SK-N-SH treated with all-trans-retinoic acid at 6 μM for 48 hours (cell line): ENCODE measurements at regions not wholly inside any gene's neighbourhood (a gene's known extent, or its start where the extent isn't known, plus 50 kb on each side); places are given as distances from the start of the nearest gene placed in this dataset.

Experiments used
- ATAC-seq: fragments of 200-7000 bp; cut with Tn5 transposase; 3 replicates; pipeline ENCODE4 v1.9.1; 2020; ENCODE audit warnings: mild to moderate bottlenecking, moderate library complexity
- ARNTL ChIP-seq: fragments of 450-650 bp; formaldehyde crosslinking; IDR thresholded peaks from 2 replicates; pipeline ENCODE4 v1.5.0; 2020; ENCODE audit warnings: low read depth, mild to moderate bottlenecking, moderate library complexity, borderline replicate concordance
- BACH2 ChIP-seq: fragments of 250-450 bp; sonication (Bioruptor Pico); IDR thresholded peaks from 2 replicates; pipeline ENCODE4 v1.9.0; 2021; ENCODE audit warnings: mild to moderate bottlenecking, borderline replicate concordance
- CSDC2 ChIP-seq: fragments of 250-450 bp; sonication (Bioruptor Pico); IDR thresholded peaks from 2 replicates; pipeline ENCODE4 v1.5.0; 2020; ENCODE audit warnings: mild to moderate bottlenecking, moderate library complexity
- ESRRG ChIP-seq: fragments of 250-450 bp; sonication (Bioruptor Pico); IDR thresholded peaks from 2 replicates; pipeline ENCODE4 v1.6.1; 2021; ENCODE audit warnings: mild to moderate bottlenecking
- GLIS3 ChIP-seq: fragments of 250-450 bp; sonication (Bioruptor Pico); IDR thresholded peaks from 2 replicates; pipeline ENCODE4 v1.5.0; 2020; ENCODE audit warnings: mild to moderate bottlenecking, moderate library complexity
- ISL1 ChIP-seq: fragments of 250-450 bp; sonication (Bioruptor Pico); IDR thresholded peaks from 2 replicates; pipeline ENCODE4 v2.1.2; 2022; ENCODE audit warnings: mild to moderate bottlenecking, moderate library complexity
- OSR1 ChIP-seq: fragments of 250-450 bp; sonication (Bioruptor Pico); IDR thresholded peaks from 2 replicates; pipeline ENCODE4 v1.8.0; 2022; ENCODE audit warnings: moderate library complexity, mild to moderate bottlenecking, inconsistent platforms
- PATZ1 ChIP-seq: fragments of 250-450 bp; sonication (Bioruptor Pico); IDR thresholded peaks from 2 replicates; pipeline ENCODE4 v1.8.0; 2020; ENCODE audit warnings: mild to moderate bottlenecking, moderate library complexity, borderline replicate concordance
- PPARA ChIP-seq: fragments of 250-450 bp; sonication (Bioruptor Pico); IDR thresholded peaks from 2 replicates; pipeline ENCODE4 v1.5.0; 2020; ENCODE audit warnings: mild to moderate bottlenecking, borderline replicate concordance
- RARB ChIP-seq: fragments of 250-450 bp; sonication (Bioruptor Pico); IDR thresholded peaks from 2 replicates; pipeline ENCODE4 v1.8.0; 2021; ENCODE audit warnings: mild to moderate bottlenecking, moderate library complexity
- SNAI2 ChIP-seq: fragments of 250-450 bp; sonication (Bioruptor Pico); IDR thresholded peaks from 2 replicates; pipeline ENCODE4 v1.5.0; 2020; ENCODE audit warnings: mild to moderate bottlenecking, moderate library complexity
- TCF4 ChIP-seq: fragments of 250-450 bp; sonication (Bioruptor Pico); IDR thresholded peaks from 2 replicates; pipeline ENCODE4 v1.8.0; 2021; ENCODE audit warnings: mild to moderate bottlenecking, moderate library complexity, borderline replicate concordance
- TOX ChIP-seq: fragments of 250-450 bp; sonication (Bioruptor Pico); IDR thresholded peaks from 2 replicates; pipeline ENCODE4 v1.8.0; 2021; ENCODE audit warnings: mild to moderate bottlenecking, moderate library complexity, borderline replicate concordance
- ZC3H10 ChIP-seq: fragments of 250-450 bp; sonication (Bioruptor Pico); IDR thresholded peaks from 2 replicates; pipeline ENCODE4 v1.5.1; 2021; ENCODE audit warnings: mild to moderate bottlenecking, moderate library complexity
- ZFP3 ChIP-seq: fragments of 250-450 bp; sonication (Bioruptor Pico); IDR thresholded peaks from 2 replicates; pipeline ENCODE4 v1.5.0; 2020; ENCODE audit warnings: mild to moderate bottlenecking, moderate library complexity
- ZFP30 ChIP-seq: fragments of 450-650 bp; formaldehyde crosslinking; IDR thresholded peaks from 2 replicates; pipeline ENCODE4 v1.5.0; 2022; ENCODE audit warnings: mild to moderate bottlenecking, moderate library complexity
- ZNF70 ChIP-seq: fragments of 450-650 bp; formaldehyde crosslinking; IDR thresholded peaks from 2 replicates; pipeline ENCODE4 v1.5.0; 2020; ENCODE audit warnings: mild to moderate bottlenecking, moderate library complexity
- ZNF8 ChIP-seq: fragments of 450-650 bp; formaldehyde crosslinking; IDR thresholded peaks from 2 replicates; pipeline ENCODE4 v1.5.0; 2020; ENCODE audit warnings: mild to moderate bottlenecking, moderate library complexity
- TF ChIP-seq, protein P1 (sequence below): fragments of 250-450 bp; sonication (Bioruptor Pico); IDR thresholded peaks from 2 replicates; pipeline ENCODE4 v1.5.1; 2020; ENCODE audit warnings: low read depth, mild to moderate bottlenecking, moderate library complexity
- TF ChIP-seq, protein P2 (sequence below): fragments of 250-450 bp; sonication (Bioruptor Pico); IDR thresholded peaks from 2 replicates; pipeline ENCODE4 v1.5.1; 2021; ENCODE audit warnings: mild to moderate bottlenecking, moderate library complexity
- TF ChIP-seq, protein P3 (sequence below): fragments of 250-450 bp; sonication (Bioruptor Pico); IDR thresholded peaks from 2 replicates; pipeline ENCODE4 v1.8.0; 2021; ENCODE audit warnings: low read depth, mild to moderate bottlenecking, moderate library complexity, borderline replicate concordance
- TF ChIP-seq, protein P4 (sequence below): fragments of 250-450 bp; sonication (Bioruptor Pico); IDR thresholded peaks from 2 replicates; pipeline ENCODE4 v1.5.0; 2020; ENCODE audit warnings: mild to moderate bottlenecking, moderate library complexity

DNA sequence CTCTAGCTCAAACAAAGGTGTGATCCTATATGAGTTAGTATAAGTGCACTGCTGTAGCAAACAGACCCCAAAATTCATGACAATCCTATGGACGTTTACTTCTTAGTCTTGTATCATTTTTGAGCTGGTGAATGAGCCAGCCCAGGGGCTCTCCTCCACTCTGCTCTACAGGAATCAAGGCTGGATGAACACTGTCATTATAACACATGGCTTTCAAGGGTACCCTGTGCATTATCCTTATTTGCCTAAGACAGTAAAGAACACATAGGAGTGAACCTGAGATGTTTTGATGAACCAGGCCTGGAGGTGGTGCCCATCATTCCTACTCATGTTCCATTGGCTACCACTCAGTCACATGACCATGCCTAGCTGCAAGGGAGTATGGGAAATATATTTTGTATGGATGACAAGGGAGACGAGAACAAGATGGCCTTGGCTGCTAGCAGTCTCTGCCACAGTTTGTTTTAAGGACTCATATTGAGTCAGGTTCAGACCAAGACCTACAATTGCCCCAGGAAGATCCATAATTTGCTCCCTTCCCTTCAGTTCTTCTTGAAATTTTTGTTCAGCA, 107.4 kb upstream of the HES1 start (continued):
- no peak for TF ChIP-seq ZFP3
- no peak for TF ChIP-seq ZNF70
- TF ChIP-seq, protein P1, sequence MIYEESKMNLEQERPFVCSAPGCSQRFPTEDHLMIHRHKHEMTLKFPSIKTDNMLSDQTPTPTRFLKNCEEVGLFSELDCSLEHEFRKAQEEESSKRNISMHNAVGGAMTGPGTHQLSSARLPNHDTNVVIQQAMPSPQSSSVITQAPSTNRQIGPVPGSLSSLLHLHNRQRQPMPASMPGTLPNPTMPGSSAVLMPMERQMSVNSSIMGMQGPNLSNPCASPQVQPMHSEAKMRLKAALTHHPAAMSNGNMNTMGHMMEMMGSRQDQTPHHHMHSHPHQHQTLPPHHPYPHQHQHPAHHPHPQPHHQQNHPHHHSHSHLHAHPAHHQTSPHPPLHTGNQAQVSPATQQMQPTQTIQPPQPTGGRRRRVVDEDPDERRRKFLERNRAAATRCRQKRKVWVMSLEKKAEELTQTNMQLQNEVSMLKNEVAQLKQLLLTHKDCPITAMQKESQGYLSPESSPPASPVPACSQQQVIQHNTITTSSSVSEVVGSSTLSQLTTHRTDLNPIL (CRISPR knock-in tag), result no peak
- TF ChIP-seq, all 23 proteins: peak for 0

GRCh38 chr3:194029846-194030245, 106.1 kb upstream of the HES1 start:
- no peak for ATAC-seq
- TF ChIP-seq ZNF8 (CRISPR knock-in tag) (no peak), ZFP3 (no peak), ZNF70 (no peak), ARNTL (CRISPR knock-in tag) (no peak), TOX (no peak), ESRRG (CRISPR knock-in tag) (no peak), TCF4 (CRISPR knock-in tag) (no peak), BACH2 (no peak), SNAI2 (CRISPR knock-in tag) (no peak), OSR1 (CRISPR knock-in tag) (no peak), ZFP30 (CRISPR knock-in tag) (no peak)
- TF ChIP-seq, protein P2, sequence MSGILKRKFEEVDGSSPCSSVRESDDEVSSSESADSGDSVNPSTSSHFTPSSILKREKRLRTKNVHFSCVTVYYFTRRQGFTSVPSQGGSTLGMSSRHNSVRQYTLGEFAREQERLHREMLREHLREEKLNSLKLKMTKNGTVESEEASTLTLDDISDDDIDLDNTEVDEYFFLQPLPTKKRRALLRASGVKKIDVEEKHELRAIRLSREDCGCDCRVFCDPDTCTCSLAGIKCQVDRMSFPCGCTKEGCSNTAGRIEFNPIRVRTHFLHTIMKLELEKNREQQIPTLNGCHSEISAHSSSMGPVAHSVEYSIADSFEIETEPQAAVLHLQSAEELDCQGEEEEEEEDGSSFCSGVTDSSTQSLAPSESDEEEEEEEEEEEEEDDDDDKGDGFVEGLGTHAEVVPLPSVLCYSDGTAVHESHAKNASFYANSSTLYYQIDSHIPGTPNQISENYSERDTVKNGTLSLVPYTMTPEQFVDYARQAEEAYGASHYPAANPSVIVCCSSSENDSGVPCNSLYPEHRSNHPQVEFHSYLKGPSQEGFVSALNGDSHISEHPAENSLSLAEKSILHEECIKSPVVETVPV (CRISPR knock-in tag), result no peak

GRCh38 chr3:194030372-194030771, 105.6 kb upstream of the HES1 start:
- TF ChIP-seq BACH2 (no peak), ZNF70 (no peak), ZC3H10 (no peak), GLIS3 (CRISPR knock-in tag) (no peak), SNAI2 (CRISPR knock-in tag) (no peak), ESRRG (CRISPR knock-in tag) (no peak), TOX (no peak), ZFP3 (no peak), CSDC2 (CRISPR knock-in tag) (no peak), PATZ1 (CRISPR knock-in tag) (no peak), ISL1 (CRISPR knock-in tag) (no peak), ZFP30 (CRISPR knock-in tag) (no peak), ZNF8 (CRISPR knock-in tag) (no peak), RARB (no peak), OSR1 (CRISPR knock-in tag) (no peak)
- TF ChIP-seq, protein P3, sequence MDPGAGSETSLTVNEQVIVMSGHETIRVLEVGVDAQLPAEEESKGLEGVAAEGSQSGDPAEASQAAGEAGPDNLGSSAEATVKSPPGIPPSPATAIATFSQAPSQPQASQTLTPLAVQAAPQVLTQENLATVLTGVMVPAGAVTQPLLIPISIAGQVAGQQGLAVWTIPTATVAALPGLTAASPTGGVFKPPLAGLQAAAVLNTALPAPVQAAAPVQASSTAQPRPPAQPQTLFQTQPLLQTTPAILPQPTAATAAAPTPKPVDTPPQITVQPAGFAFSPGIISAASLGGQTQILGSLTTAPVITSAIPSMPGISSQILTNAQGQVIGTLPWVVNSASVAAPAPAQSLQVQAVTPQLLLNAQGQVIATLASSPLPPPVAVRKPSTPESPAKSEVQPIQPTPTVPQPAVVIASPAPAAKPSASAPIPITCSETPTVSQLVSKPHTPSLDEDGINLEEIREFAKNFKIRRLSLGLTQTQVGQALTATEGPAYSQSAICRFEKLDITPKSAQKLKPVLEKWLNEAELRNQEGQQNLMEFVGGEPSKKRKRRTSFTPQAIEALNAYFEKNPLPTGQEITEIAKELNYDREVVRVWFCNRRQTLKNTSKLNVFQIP, result no peak
- ATAC-seq, result no peak

- no peak for ATAC-seq
- no peak for TF ChIP-seq RARB
- no peak for TF ChIP-seq ZNF8 (CRISPR knock-in tag)
- no peak for TF ChIP-seq SNAI2 (CRISPR knock-in tag)
- TF ChIP-seq BACH2, result no peak
- no peak for TF ChIP-seq ARNTL (CRISPR knock-in tag)
- TF ChIP-seq ZFP3, result no peak
- no peak for TF ChIP-seq ISL1 (CRISPR knock-in tag)
- TF ChIP-seq GLIS3 (CRISPR knock-in tag), result no peak
- TF ChIP-seq, protein P2 (CRISPR knock-in tag), result no peak
- TF ChIP-seq PATZ1 (CRISPR knock-in tag), result no peak
- TF ChIP-seq PPARA (CRISPR knock-in tag), result no peak
- TF ChIP-seq ESRRG (CRISPR knock-in tag), result no peak
- TF ChIP-seq ZFP30 (CRISPR knock-in tag), result no peak
- TF ChIP-seq, protein P4, sequence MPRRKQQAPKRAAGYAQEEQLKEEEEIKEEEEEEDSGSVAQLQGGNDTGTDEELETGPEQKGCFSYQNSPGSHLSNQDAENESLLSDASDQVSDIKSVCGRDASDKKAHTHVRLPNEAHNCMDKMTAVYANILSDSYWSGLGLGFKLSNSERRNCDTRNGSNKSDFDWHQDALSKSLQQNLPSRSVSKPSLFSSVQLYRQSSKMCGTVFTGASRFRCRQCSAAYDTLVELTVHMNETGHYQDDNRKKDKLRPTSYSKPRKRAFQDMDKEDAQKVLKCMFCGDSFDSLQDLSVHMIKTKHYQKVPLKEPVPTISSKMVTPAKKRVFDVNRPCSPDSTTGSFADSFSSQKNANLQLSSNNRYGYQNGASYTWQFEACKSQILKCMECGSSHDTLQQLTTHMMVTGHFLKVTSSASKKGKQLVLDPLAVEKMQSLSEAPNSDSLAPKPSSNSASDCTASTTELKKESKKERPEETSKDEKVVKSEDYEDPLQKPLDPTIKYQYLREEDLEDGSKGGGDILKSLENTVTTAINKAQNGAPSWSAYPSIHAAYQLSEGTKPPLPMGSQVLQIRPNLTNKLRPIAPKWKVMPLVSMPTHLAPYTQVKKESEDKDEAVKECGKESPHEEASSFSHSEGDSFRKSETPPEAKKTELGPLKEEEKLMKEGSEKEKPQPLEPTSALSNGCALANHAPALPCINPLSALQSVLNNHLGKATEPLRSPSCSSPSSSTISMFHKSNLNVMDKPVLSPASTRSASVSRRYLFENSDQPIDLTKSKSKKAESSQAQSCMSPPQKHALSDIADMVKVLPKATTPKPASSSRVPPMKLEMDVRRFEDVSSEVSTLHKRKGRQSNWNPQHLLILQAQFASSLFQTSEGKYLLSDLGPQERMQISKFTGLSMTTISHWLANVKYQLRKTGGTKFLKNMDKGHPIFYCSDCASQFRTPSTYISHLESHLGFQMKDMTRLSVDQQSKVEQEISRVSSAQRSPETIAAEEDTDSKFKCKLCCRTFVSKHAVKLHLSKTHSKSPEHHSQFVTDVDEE (CRISPR knock-in tag), result no peak
- TF ChIP-seq ZC3H10, result no peak
These were observed 104.6 kb upstream of the HES1 start for GRCh38 chr3:194031349-194031748.
